ENCODE measurements at regions not wholly inside any gene's neighbourhood (a gene's known extent, or its start where the extent isn't known, plus 50 kb on each side); places are given as distances from the start of the nearest gene placed in this dataset.

- TF ChIP-seq CTCF (IDR thresholded peaks at IDR 0.05; ENCODE audit: poor library complexity) (no peak), EZH2phosphoT487 (IDR thresholded peaks at IDR 0.05; ENCODE audit: low read depth, severe bottlenecking, unreplicated experiment) (no peak)
Observed at GRCh38 chr4:122532766-122533165, 76.2 kb upstream of the IL2 start.

All from hepatocyte (in vitro differentiated cells).